ENCODE measurements at regions not wholly inside any gene's neighbourhood (a gene's known extent, or its start where the extent isn't known, plus 50 kb on each side); places are given as distances from the start of the nearest gene placed in this dataset.
"Not testable (repeated sequence)": the region's sequence is repeated elsewhere in the genome, so short reads cannot be mapped to it uniquely, and the experiment has no call there.

DNA sequence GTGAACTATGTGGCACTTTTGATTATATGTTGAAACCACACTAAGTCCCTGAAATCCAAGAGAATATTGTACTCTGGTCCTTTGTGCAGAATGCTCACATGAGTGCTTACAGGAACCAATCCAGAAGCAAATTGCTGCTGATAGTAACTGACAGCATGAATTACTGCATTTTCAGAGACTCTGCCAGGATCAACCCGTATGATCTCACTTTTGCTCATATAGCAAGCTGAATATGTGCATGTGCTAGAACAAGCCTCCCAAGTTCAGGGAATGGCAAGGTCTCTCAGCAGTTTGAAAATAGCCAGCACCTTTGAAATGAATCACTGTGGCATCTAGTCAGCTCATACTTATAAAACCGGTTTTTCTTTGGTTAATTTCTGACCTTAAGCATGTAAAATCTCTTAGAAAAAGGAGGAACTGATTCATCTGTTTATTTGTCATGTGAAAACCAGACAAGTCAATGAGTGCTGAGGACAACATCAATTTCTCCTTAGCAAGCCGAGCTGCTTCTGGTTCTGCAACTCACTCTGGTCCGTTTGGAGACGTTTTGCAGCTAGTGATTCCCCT lies 215.7 kb upstream of the ELL2 start:
- no peak overlapping the region for H3K27ac ChIP-seq
- TF ChIP-seq CTCF (IDR thresholded peaks at IDR 0.05): no peak

DNA sequence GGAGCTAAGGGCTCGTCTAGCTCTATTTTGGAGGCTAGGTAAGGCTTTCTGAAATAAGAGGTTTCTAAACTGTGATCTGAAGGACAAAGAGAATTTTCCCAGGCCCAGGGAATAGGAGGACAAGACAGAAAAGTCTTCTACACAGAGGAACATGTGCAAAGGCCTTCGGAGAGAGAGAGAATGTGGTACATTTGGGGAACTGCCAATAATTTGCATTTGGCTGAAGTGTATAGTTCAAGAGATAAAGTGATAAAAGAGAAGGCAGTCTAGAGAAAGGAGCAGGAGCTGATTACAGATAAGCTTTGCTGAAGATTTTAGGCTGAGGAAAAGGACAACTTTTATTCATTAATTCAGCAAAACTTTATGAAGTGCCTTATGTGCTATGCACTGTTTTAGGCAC lies 214.4 kb upstream of the ELL2 start:
- TF ChIP-seq ZFX (IDR thresholded peaks at IDR 0.05; ENCODE audit: borderline replicate concordance) (no peak), CTCF (IDR thresholded peaks at IDR 0.05) (no peak)
- no peak overlapping the region for H3K27ac ChIP-seq

DNA sequence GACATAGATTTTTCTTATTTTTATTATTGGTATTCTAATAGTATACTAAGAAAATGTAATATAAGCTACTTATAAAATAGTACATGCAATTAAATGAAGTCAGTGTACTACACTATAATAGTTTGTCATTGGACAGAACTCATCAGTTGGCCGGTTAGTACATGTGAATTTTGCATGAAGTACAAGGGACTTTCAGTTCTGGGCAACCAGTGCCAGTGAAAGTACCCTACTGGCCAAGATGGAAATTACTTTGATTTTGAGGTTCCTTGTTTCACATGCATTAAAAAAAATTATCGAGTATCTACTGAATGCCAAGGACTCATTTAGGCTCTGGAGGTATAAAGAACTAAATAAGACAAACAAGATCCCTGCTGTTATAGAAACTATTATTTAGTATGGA lies 213.4 kb upstream of the ELL2 start:
- no peak overlapping the region for H3K27ac ChIP-seq
- no peak for TF ChIP-seq ZFX (IDR thresholded peaks at IDR 0.05; ENCODE audit: borderline replicate concordance)
- peak; percentile 28; the same call in 1 of the 2 replicates for TF ChIP-seq CTCF (IDR thresholded peaks at IDR 0.05)

- TF ChIP-seq CTCF (IDR thresholded peaks at IDR 0.05) (no peak), ZFX (IDR thresholded peaks at IDR 0.05; ENCODE audit: borderline replicate concordance) (no peak)
- no peak overlapping the region for H3K27ac ChIP-seq
Observed at GRCh38 chr5:96173366-96173765, 211.7 kb upstream of the ELL2 start.

DNA sequence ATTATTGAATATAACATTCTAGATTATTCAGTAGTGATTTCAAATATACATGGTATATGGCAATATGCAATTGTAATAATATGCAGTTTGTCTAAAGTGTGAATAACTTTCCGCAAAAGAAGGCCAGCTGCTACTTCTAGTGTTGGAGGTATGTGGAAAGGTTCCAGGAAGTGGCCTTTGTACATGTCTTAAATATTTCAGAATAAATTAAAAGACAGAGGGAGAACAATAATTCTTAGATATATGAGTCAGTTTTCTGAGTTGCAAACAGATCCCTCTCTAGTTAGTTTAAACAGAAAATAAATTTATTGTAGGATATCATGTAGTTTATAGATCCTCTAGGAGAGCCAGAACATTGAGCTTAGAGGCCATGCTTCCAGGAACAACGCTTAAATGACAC lies 210.8 kb upstream of the ELL2 start:
- no peak overlapping the region for H3K27ac ChIP-seq

DNA sequence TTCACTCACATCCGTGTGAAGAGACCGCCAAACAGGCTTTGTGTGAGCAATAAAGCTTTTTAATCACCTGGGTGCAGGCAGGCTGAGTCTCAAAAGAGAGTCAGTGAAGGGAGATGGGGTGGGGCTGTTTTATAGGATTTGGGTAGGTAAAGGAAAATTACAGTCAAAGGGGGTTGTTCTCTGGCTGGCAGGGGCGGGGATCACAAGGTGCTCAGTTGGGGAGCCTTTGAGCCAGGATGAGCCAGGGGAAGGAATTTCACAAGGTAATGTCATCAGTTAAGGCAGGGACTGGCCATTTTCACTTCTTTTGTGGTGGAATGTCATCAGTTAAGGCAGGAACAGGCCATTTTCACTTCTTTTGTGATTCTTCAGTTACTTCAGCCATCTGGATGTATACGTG lies 210.3 kb upstream of the ELL2 start:
- not testable (repeated sequence) for H3K27ac ChIP-seq

More for the DNA sequence above, 210.8 kb upstream of the ELL2 start:
- no peak for TF ChIP-seq ZFX (IDR thresholded peaks at IDR 0.05; ENCODE audit: borderline replicate concordance)
- TF ChIP-seq CTCF (IDR thresholded peaks at IDR 0.05): no peak

DNA sequence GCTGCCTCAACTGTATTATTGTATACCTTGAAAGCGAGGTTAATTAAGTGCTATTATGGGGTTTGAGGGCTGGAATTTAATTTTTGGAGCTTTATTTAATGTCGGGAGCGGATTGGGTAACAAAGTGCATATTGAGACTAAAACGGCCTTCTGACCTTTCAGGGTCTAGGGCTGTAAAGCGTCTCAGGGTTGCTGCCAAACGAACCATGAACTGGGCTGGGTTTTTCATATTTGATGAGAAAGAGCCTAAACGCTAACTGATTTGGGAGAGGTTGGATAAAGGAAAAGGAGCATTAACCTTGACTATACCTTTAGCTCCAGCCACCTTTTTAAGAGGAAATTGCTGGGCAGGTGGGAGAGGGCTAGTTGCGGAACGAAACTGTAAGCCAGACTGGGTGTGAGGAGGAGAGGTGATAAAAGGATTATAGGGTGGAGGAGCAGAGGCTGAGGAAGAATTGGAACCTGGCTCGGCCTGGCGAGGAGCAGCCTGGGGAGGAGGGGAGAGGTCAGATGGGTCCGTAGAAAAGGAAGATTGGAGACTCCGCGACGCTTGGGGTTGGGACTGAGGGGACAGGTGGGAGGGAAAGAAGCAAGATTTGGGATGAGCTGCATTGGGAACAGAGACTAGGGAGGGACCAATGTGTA lies 209.0 kb upstream of the ELL2 start:
- H3K27ac ChIP-seq: not testable (repeated sequence)

GRCh38 chr5:96168833-96169232 lies 207.2 kb upstream of the ELL2 start:
- H3K27ac ChIP-seq: not testable (repeated sequence)

GRCh38 chr5:96159043-96159442 lies 197.4 kb upstream of the ELL2 start:
- peak overlapping the region; percentile 97 for H3K27ac ChIP-seq
- TF ChIP-seq ZFX (IDR thresholded peaks at IDR 0.05; ENCODE audit: borderline replicate concordance): no peak
- no peak for TF ChIP-seq CTCF (IDR thresholded peaks at IDR 0.05)
